Type B pancreatic cell (in vitro differentiated cells): ENCODE measurements at regions not wholly inside any gene's neighbourhood (a gene's known extent, or its start where the extent isn't known, plus 50 kb on each side); places are given as distances from the start of the nearest gene placed in this dataset.

Experiments used
- DNase-seq: peaks from one replicate; pipeline ENCODE4 v3.0.0; 2021; ENCODE audit warnings: mixed read lengths; ENCODE audit not compliant: unreplicated experiment; ENCODE audit errors: extremely low spot score
- H3K27ac Mint-ChIP-seq: 2 replicates; pipeline ENCODE4 v1.8.0; 2021; ENCODE audit warnings: mild to moderate bottlenecking, mixed read lengths
- H3K27me3 Mint-ChIP-seq: 2 replicates; pipeline ENCODE4 v1.8.0; 2021; ENCODE audit warnings: mixed read lengths
- H3K36me3 Mint-ChIP-seq: 2 replicates; pipeline ENCODE4 v1.8.0; 2021; ENCODE audit warnings: mixed read lengths
- H3K4me1 Mint-ChIP-seq: one replicate; pipeline ENCODE4 v1.8.0; 2021; ENCODE audit warnings: mixed read lengths; ENCODE audit not compliant: unreplicated experiment
- H3K4me3 Mint-ChIP-seq: 2 replicates; pipeline ENCODE4 v1.8.0; 2021; ENCODE audit warnings: mild to moderate bottlenecking, mixed read lengths
- H3K9me3 Mint-ChIP-seq: 2 replicates; pipeline ENCODE4 v1.8.0; 2021; ENCODE audit warnings: mixed read lengths
- TF ChIP-seq, protein P1 (sequence below): fragments of 200-600 bp; sonication (generic); conservative IDR thresholded peaks from 2 replicates; pipeline ENCODE4 v1.5.0; 2021; ENCODE audit warnings: antibody characterized with exemption, mild to moderate bottlenecking

DNA sequence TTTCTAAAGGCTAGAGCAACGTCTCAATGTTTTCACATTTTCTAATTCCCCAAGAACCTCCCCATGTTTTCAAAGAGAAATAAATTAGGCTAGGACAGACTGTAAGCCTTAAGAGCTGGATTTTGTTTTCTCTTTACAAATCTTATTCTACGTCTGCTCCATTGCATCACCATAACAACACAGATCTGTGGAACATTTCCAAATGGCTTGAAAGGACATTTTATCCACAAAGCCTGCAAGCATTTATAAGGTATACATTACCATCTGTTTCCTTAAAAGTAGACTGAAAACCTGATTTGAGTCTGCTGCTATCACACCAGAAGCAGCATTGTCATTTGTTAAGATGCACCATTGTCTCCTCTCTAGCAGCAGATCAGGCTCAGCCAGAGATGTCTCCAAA is 115.3 kb upstream of the PLEKHA5 start:
- Mint-ChIP-seq H3K9me3 (no peaks in the 10 kb centered on the region), H3K4me3 (no peak overlapping the region), H3K36me3 (no peaks in the 10 kb centered on the region), H3K27me3 (no peaks in the 10 kb centered on the region), H3K4me1 (no peaks in the 10 kb centered on the region), H3K27ac (no peak overlapping the region)
- TF ChIP-seq, protein P1, sequence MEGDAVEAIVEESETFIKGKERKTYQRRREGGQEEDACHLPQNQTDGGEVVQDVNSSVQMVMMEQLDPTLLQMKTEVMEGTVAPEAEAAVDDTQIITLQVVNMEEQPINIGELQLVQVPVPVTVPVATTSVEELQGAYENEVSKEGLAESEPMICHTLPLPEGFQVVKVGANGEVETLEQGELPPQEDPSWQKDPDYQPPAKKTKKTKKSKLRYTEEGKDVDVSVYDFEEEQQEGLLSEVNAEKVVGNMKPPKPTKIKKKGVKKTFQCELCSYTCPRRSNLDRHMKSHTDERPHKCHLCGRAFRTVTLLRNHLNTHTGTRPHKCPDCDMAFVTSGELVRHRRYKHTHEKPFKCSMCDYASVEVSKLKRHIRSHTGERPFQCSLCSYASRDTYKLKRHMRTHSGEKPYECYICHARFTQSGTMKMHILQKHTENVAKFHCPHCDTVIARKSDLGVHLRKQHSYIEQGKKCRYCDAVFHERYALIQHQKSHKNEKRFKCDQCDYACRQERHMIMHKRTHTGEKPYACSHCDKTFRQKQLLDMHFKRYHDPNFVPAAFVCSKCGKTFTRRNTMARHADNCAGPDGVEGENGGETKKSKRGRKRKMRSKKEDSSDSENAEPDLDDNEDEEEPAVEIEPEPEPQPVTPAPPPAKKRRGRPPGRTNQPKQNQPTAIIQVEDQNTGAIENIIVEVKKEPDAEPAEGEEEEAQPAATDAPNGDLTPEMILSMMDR, result no peak
- no peak for DNase-seq

GRCh38 chr12:19015285-19015684 is 114.2 kb upstream of the PLEKHA5 start:
- Mint-ChIP-seq H3K36me3 (no peaks in the 10 kb centered on the region), H3K4me1 (no peaks in the 10 kb centered on the region), H3K27ac (no peak overlapping the region), H3K4me3 (no peak overlapping the region), H3K27me3 (no peaks in the 10 kb centered on the region), H3K9me3 (no peaks in the 10 kb centered on the region)
- TF ChIP-seq, protein P1, result no peak
- DNase-seq, result no peak

DNA sequence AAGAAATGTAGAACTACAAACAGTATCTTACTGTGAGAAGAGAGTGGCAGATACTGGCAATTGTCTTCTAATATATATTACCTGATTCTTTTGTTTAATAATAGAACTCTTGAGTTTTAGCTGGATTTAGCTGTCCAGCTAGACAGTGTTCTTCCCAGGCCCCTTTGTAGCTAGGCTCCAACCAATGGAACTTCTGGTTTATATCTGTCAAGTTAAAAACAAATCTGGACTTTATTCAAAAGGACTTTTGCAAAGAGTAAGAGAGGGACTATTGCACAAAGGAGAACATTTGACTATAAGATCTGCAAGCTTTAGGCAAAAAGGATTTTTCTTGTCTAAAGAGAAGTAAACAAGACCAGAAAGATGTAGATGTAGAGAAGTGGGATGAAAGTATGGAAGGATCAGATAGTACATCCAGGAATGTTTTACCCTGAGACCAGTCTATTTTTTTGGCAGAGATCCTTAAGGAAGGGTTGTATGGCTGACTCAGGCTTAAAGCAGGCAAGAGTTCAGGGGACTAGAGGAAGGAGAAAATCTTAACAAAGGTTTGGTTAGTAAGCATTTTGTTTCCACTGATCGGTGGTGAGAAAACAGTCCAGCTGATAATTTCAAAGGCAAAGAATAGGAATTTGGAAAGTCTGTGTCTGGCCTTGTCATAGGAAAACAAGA is 111.1 kb upstream of the PLEKHA5 start:
- no peaks in the 10 kb centered on the region for H3K36me3 Mint-ChIP-seq
- no peak for DNase-seq
- TF ChIP-seq, protein P1, result no peak
- H3K4me1 Mint-ChIP-seq, result no peaks in the 10 kb centered on the region
- H3K4me3 Mint-ChIP-seq, result no peak overlapping the region
- H3K9me3 Mint-ChIP-seq, result no peaks in the 10 kb centered on the region
- no peaks in the 10 kb centered on the region for H3K27me3 Mint-ChIP-seq
- H3K27ac Mint-ChIP-seq, result no peak overlapping the region

DNA sequence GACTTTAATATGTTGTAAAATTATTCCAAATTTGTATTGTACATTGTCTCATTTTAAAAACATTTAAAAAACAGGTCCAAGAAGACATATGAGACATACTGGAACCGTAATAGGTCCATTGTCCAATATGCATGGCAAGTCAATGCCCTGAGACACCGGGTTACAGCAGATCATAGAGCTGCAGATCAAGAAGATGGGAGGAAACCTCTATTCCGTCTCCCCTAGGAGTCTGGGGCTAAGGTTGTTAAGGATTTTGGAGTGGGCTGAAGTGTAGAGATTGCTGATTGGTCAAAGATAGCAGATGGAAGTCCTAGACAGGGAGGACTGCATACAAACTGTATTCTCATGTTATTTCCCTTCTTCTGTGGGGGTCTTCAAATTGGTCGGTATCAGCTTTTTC is 108.3 kb upstream of the PLEKHA5 start:
- no peaks in the 10 kb centered on the region for H3K4me1 Mint-ChIP-seq
- H3K9me3 Mint-ChIP-seq, result peaks cover 4% of the 10 kb centered on the region
- no peak overlapping the region for H3K27ac Mint-ChIP-seq
- no peaks in the 10 kb centered on the region for H3K36me3 Mint-ChIP-seq
- H3K27me3 Mint-ChIP-seq, result no peaks in the 10 kb centered on the region
- no peak for DNase-seq
- no peak overlapping the region for H3K4me3 Mint-ChIP-seq
- TF ChIP-seq, protein P1, result no peak

- no peaks in the 10 kb centered on the region for H3K27me3 Mint-ChIP-seq
- H3K9me3 Mint-ChIP-seq, result peaks cover 4% of the 10 kb centered on the region
- no peaks in the 10 kb centered on the region for H3K36me3 Mint-ChIP-seq
- H3K4me3 Mint-ChIP-seq, result no peak overlapping the region
- TF ChIP-seq, protein P1, result no peak
- no peak for DNase-seq
- no peaks in the 10 kb centered on the region for H3K4me1 Mint-ChIP-seq
- H3K27ac Mint-ChIP-seq, result no peak overlapping the region
These were observed 107.9 kb upstream of the PLEKHA5 start for GRCh38 chr12:19021646-19022045.

DNA sequence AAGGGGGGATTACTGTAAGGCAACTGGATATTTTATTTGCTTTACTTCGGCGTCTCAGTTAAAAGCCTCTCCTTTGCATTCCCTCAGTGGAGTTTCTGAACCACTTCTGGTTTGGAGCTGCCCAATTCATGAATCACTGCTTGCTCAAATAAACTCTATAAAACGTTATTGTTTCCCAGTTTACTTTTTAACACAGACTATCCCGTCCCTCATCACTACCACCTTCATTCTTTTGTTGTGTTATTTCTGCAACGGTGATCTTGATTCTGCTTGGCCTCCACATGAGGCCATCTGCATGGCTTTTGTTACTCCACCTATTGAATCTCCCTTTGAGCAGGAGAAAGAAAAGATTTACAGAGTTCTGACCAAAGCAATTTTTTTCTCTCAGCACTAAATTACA is 104.0 kb upstream of the PLEKHA5 start:
- Mint-ChIP-seq H3K4me1 (no peaks in the 10 kb centered on the region), H3K27ac (no peak overlapping the region), H3K4me3 (no peak overlapping the region), H3K27me3 (no peaks in the 10 kb centered on the region), H3K9me3 (peaks cover 4% of the 10 kb centered on the region), H3K36me3 (no peaks in the 10 kb centered on the region)
- TF ChIP-seq, protein P1, result no peak
- no peak for DNase-seq
